Neural cell (in vitro differentiated cells): ENCODE measurements at regions not wholly inside any gene's neighbourhood (a gene's known extent, or its start where the extent isn't known, plus 50 kb on each side); places are given as distances from the start of the nearest gene placed in this dataset.

Source experiments
- H2AFZ ChIP-seq: fragments of 200-600, 300-800 bp; sonication (generic), shearing (Covaris generic); 2 replicates; pipeline ENCODE4 v1.6.0; 2014; ENCODE audit warnings: low read depth, mild to moderate bottlenecking, antibody characterized with exemption, low read length, moderate library complexity
- H3F3A ChIP-seq: fragments of 200-600 bp; shearing (Covaris generic); 2 replicates; pipeline ENCODE4 v1.6.1; 2016; ENCODE audit warnings: mild to moderate bottlenecking, moderate library complexity, mixed read lengths, antibody characterized with exemption, low read length; ENCODE audit not compliant: insufficient read depth, poor library complexity, severe bottlenecking
- H3K27ac ChIP-seq: fragments of 200-600, 300-800 bp; sonication (generic), shearing (Covaris generic); 2 replicates; pipeline ENCODE4 v1.5.1; 2014; ENCODE audit warnings: mild to moderate bottlenecking, low read length, moderate library complexity
- H3K27me3 ChIP-seq: fragments of 300-800, 200-600 bp; sonication (generic), shearing (Covaris generic); 2 replicates; pipeline ENCODE4 v1.6.0; 2014; ENCODE audit warnings: mild to moderate bottlenecking, low read depth, low read length, moderate library complexity; ENCODE audit not compliant: insufficient read depth
- H3K36me3 ChIP-seq: fragments of 300-800, 200-600 bp; sonication (generic), shearing (Covaris generic); 2 replicates; pipeline ENCODE4 v1.5.1; 2014; ENCODE audit warnings: mild to moderate bottlenecking, antibody characterized with exemption, low read length, moderate library complexity; ENCODE audit not compliant: insufficient read depth
- H3K4me2 ChIP-seq: fragments of 300-800, 200-600 bp; sonication (generic), shearing (Covaris generic); 2 replicates; pipeline ENCODE4 v1.6.0; 2014; ENCODE audit warnings: mild to moderate bottlenecking, low read length
- H3K4me3 ChIP-seq: fragments of 300-800, 200-600 bp; sonication (generic), shearing (Covaris generic); 2 replicates; pipeline ENCODE4 v1.5.1; 2014; ENCODE audit warnings: mild to moderate bottlenecking, low read length, moderate library complexity
- H3K79me2 ChIP-seq: fragments of 200-600 bp; shearing (Covaris generic); replicated peaks from 2 replicates; pipeline ENCODE4 v1.6.0; 2014; ENCODE audit warnings: mild to moderate bottlenecking, low read length, moderate library complexity; ENCODE audit not compliant: insufficient read depth
- H3K9ac ChIP-seq: fragments of 300-800, 200-600 bp; sonication (generic), shearing (Covaris generic); 2 replicates; pipeline ENCODE4 v1.6.1; 2016; ENCODE audit warnings: mild to moderate bottlenecking, low read length, mixed read lengths
- H3K9me2 ChIP-seq: fragments of 200-600 bp; shearing (Covaris generic); 2 replicates; pipeline ENCODE4 v1.6.1; 2016; ENCODE audit warnings: mild to moderate bottlenecking, low read length, mixed read lengths; ENCODE audit not compliant: insufficient read depth
- H3K9me3 ChIP-seq: fragments of 200-600, 300-800 bp; sonication (generic), shearing (Covaris generic); 2 replicates; pipeline ENCODE4 v1.6.1; 2016; ENCODE audit warnings: mild to moderate bottlenecking, mixed run types, low read length, moderate library complexity, mixed read lengths
- H4K20me1 ChIP-seq: fragments of 200-600 bp; shearing (Covaris generic); 2 replicates; pipeline ENCODE4 v1.6.1; 2016; ENCODE audit warnings: mild to moderate bottlenecking, mixed run types; ENCODE audit not compliant: insufficient read depth
- CTCF ChIP-seq: fragments of 450-650 bp; IDR thresholded peaks from 2 replicates; pipeline ENCODE4 v1.5.1; 2014; ENCODE audit warnings: antibody characterized with exemption, mild to moderate bottlenecking, moderate library complexity; ENCODE audit not compliant: poor library complexity, severe bottlenecking
- EP300 ChIP-seq: fragments of 450-650 bp; conservative IDR thresholded peaks from 2 replicates; pipeline ENCODE4 v1.6.1; 2014; ENCODE audit warnings: antibody characterized with exemption, mild to moderate bottlenecking, moderate library complexity; ENCODE audit not compliant: poor library complexity, severe bottlenecking
- EZH2 ChIP-seq: fragments of 200-600, 300-800 bp; shearing (Covaris generic), sonication (generic); IDR thresholded peaks from 2 replicates; pipeline ENCODE4 v1.6.1; 2014; ENCODE audit warnings: antibody characterized with exemption, low read length, borderline replicate concordance, mild to moderate bottlenecking; ENCODE audit not compliant: insufficient read depth, poor library complexity, severe bottlenecking
- MXI1 ChIP-seq: fragments of 450-650 bp; conservative IDR thresholded peaks from 2 replicates; pipeline ENCODE4 v1.6.1; 2014; ENCODE audit warnings: antibody characterized with exemption, mild to moderate bottlenecking; ENCODE audit not compliant: poor library complexity, severe bottlenecking
- POLR2AphosphoS5 ChIP-seq: IDR thresholded peaks from 2 replicates; pipeline ENCODE4 v1.6.1; 2012
- RAD21 ChIP-seq: fragments of 450-650 bp; conservative IDR thresholded peaks from 2 replicates; pipeline ENCODE4 v1.6.1; 2014; ENCODE audit warnings: antibody characterized with exemption, mild to moderate bottlenecking, moderate library complexity
- REST ChIP-seq: IDR thresholded peaks from 2 replicates; pipeline ENCODE4 v1.6.1; 2012; ENCODE audit warnings: borderline replicate concordance
- SMC3 ChIP-seq: fragments of 450-650 bp; conservative IDR thresholded peaks from 2 replicates; pipeline ENCODE4 v1.6.1; 2014; ENCODE audit warnings: antibody characterized with exemption, mild to moderate bottlenecking, moderate library complexity; ENCODE audit not compliant: poor library complexity
- TAF1 ChIP-seq: IDR thresholded peaks from 2 replicates; pipeline ENCODE4 v1.6.1; 2012; ENCODE audit warnings: low read depth

- Histone ChIP-seq H3K27ac (no peak overlapping the region), H4K20me1 (no peaks in the 10 kb centered on the region), H3K36me3 (peaks cover 5% of the 10 kb centered on the region), H3K4me3 (no peak overlapping the region), H3F3A (no peaks in the 10 kb centered on the region), H3K27me3 (no peaks in the 10 kb centered on the region), H3K4me2 (no peak overlapping the region), H2AFZ (no peak overlapping the region), H3K9ac (no peak overlapping the region), H3K79me2 (no peaks in the 10 kb centered on the region), H3K9me3 (no peaks in the 10 kb centered on the region), H3K9me2 (no peaks in the 10 kb centered on the region)
- TF ChIP-seq POLR2AphosphoS5 (no peak), TAF1 (no peak), RAD21 (no peak), REST (no peak), CTCF (no peak), MXI1 (no peak), SMC3 (no peak)
These were observed 76.4 kb upstream of the SEMA6D start for GRCh38 chr15:47640901-47641300.

GRCh38 chr15:47644722-47645121 lies 72.6 kb upstream of the SEMA6D start:
- Histone ChIP-seq H3K4me2 (no peak overlapping the region), H3K27ac (no peak overlapping the region), H3K4me3 (no peak overlapping the region), H3K36me3 (no peaks in the 10 kb centered on the region), H3K9me3 (no peaks in the 10 kb centered on the region), H4K20me1 (peaks cover 4% of the 10 kb centered on the region), H3K27me3 (no peaks in the 10 kb centered on the region), H2AFZ (no peak overlapping the region), H3K79me2 (no peaks in the 10 kb centered on the region), H3K9me2 (no peaks in the 10 kb centered on the region), H3F3A (no peaks in the 10 kb centered on the region), H3K9ac (no peak overlapping the region)
- TF ChIP-seq RAD21: no peak
- TF ChIP-seq EZH2: no peak
- no peak for TF ChIP-seq MXI1
- no peak for TF ChIP-seq EP300
- no peak for TF ChIP-seq SMC3
- no peak for TF ChIP-seq REST
- no peak for TF ChIP-seq POLR2AphosphoS5
- no peak for TF ChIP-seq TAF1
- TF ChIP-seq CTCF: no peak
